ENCODE measurements at regions not wholly inside any gene's neighbourhood (a gene's known extent, or its start where the extent isn't known, plus 50 kb on each side); places are given as distances from the start of the nearest gene placed in this dataset.

DNA sequence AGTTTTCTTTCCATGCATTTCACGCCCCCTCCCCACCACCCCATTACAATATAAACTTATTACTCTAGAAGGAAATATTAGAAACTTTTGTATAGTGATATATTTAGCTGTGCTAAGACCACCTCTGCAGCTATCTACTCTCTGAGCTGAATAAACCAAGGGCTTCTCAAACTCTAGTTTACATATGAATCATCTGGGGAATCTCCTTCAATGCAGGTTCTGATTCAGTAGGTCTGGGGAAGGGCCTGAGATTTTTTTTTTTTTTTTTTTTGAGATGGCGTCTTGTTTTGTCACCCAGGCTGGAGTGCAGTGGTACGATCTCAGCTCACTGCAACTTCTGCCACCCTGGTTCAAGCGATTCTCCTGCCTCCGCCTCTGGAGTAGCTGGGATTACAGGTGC lies 67.6 kb upstream of the PRKG1 start:
- WGBS = 86% methylated on average over 5 of the region's 5 CpGs
- Histone ChIP-seq H3K27me3 (ENCODE audit: control insufficient read depth in 4 of 4, insufficient read depth in 4 of 4, low read length in 3 of 4) (no peaks in the 10 kb centered on the region), H3K36me3 (ENCODE audit: control insufficient read depth in 4 of 4, insufficient read depth in 3 of 4, low read depth in 1 of 4, low read length in 3 of 4) (no peaks in the 10 kb centered on the region), H3K4me3 (ENCODE audit: low read depth in 1 of 3, low read length in 3 of 3) (no peak overlapping the region), H3K9ac (ENCODE audit: low read depth in 1 of 2, low read length in 2 of 2) (no peak overlapping the region), H3K4me1 (ENCODE audit: control insufficient read depth in 4 of 4, insufficient read depth in 4 of 4, low read length in 3 of 4) (no peaks in the 10 kb centered on the region), H3K9me3 (ENCODE audit: control insufficient read depth in 4 of 4, low read length in 3 of 4) (no peaks in the 10 kb centered on the region), H3K27ac (ENCODE audit: low read depth in 1 of 2, low read length in 2 of 2) (no peak overlapping the region)
- DNase-seq (ENCODE audit: low spot score) = no peak
- TF ChIP-seq YY1 (IDR thresholded peaks at IDR 0.05) (no peak), TAF1 (conservative IDR thresholded peaks at IDR 0.05) (no peak), FOXA2 (IDR thresholded peaks at IDR 0.05) (no peak), RAD21 (IDR thresholded peaks at IDR 0.05) (no peak), FOXA1 (IDR thresholded peaks at IDR 0.05) (no peak), GABPA (IDR thresholded peaks at IDR 0.05 in 1 of 2, conservative IDR thresholded peaks at IDR 0.05 in 1 of 2) (no peak), JUND (IDR thresholded peaks at IDR 0.05) (no peak), HNF4G (IDR thresholded peaks at IDR 0.05) (no peak), SP1 (IDR thresholded peaks at IDR 0.05) (no peak), NR2F2 (IDR thresholded peaks at IDR 0.05) (no peak), HNF4A (conservative IDR thresholded peaks at IDR 0.05) (no peak), EGR1 (IDR thresholded peaks at IDR 0.05; ENCODE audit: low read depth in 2 of 2) (no peak), RXRA (IDR thresholded peaks at IDR 0.05) (no peak)
- TF ChIP-seq, protein P1, sequence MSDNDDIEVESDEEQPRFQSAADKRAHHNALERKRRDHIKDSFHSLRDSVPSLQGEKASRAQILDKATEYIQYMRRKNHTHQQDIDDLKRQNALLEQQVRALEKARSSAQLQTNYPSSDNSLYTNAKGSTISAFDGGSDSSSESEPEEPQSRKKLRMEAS (IDR thresholded peaks at IDR 0.05) = no peak
- TF ChIP-seq, protein P2, sequence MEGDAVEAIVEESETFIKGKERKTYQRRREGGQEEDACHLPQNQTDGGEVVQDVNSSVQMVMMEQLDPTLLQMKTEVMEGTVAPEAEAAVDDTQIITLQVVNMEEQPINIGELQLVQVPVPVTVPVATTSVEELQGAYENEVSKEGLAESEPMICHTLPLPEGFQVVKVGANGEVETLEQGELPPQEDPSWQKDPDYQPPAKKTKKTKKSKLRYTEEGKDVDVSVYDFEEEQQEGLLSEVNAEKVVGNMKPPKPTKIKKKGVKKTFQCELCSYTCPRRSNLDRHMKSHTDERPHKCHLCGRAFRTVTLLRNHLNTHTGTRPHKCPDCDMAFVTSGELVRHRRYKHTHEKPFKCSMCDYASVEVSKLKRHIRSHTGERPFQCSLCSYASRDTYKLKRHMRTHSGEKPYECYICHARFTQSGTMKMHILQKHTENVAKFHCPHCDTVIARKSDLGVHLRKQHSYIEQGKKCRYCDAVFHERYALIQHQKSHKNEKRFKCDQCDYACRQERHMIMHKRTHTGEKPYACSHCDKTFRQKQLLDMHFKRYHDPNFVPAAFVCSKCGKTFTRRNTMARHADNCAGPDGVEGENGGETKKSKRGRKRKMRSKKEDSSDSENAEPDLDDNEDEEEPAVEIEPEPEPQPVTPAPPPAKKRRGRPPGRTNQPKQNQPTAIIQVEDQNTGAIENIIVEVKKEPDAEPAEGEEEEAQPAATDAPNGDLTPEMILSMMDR (IDR thresholded peaks at IDR 0.05; ENCODE audit: low read depth, low read length, missing input control) = no peak
- TF ChIP-seq, protein P3, sequence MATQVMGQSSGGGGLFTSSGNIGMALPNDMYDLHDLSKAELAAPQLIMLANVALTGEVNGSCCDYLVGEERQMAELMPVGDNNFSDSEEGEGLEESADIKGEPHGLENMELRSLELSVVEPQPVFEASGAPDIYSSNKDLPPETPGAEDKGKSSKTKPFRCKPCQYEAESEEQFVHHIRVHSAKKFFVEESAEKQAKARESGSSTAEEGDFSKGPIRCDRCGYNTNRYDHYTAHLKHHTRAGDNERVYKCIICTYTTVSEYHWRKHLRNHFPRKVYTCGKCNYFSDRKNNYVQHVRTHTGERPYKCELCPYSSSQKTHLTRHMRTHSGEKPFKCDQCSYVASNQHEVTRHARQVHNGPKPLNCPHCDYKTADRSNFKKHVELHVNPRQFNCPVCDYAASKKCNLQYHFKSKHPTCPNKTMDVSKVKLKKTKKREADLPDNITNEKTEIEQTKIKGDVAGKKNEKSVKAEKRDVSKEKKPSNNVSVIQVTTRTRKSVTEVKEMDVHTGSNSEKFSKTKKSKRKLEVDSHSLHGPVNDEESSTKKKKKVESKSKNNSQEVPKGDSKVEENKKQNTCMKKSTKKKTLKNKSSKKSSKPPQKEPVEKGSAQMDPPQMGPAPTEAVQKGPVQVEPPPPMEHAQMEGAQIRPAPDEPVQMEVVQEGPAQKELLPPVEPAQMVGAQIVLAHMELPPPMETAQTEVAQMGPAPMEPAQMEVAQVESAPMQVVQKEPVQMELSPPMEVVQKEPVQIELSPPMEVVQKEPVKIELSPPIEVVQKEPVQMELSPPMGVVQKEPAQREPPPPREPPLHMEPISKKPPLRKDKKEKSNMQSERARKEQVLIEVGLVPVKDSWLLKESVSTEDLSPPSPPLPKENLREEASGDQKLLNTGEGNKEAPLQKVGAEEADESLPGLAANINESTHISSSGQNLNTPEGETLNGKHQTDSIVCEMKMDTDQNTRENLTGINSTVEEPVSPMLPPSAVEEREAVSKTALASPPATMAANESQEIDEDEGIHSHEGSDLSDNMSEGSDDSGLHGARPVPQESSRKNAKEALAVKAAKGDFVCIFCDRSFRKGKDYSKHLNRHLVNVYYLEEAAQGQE (IDR thresholded peaks at IDR 0.05) = no peak
- TF ChIP-seq, protein P4, sequence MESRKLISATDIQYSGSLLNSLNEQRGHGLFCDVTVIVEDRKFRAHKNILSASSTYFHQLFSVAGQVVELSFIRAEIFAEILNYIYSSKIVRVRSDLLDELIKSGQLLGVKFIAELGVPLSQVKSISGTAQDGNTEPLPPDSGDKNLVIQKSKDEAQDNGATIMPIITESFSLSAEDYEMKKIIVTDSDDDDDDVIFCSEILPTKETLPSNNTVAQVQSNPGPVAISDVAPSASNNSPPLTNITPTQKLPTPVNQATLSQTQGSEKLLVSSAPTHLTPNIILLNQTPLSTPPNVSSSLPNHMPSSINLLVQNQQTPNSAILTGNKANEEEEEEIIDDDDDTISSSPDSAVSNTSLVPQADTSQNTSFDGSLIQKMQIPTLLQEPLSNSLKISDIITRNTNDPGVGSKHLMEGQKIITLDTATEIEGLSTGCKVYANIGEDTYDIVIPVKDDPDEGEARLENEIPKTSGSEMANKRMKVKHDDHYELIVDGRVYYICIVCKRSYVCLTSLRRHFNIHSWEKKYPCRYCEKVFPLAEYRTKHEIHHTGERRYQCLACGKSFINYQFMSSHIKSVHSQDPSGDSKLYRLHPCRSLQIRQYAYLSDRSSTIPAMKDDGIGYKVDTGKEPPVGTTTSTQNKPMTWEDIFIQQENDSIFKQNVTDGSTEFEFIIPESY (IDR thresholded peaks at IDR 0.05) = no peak
- TF ChIP-seq, protein P5, sequence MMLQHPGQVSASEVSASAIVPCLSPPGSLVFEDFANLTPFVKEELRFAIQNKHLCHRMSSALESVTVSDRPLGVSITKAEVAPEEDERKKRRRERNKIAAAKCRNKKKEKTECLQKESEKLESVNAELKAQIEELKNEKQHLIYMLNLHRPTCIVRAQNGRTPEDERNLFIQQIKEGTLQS (IDR thresholded peaks at IDR 0.05) = no peak

Measured in liver (tissue), 8 donors.